ENCODE measurements at regions not wholly inside any gene's neighbourhood (a gene's known extent, or its start where the extent isn't known, plus 50 kb on each side); places are given as distances from the start of the nearest gene placed in this dataset.

DNA sequence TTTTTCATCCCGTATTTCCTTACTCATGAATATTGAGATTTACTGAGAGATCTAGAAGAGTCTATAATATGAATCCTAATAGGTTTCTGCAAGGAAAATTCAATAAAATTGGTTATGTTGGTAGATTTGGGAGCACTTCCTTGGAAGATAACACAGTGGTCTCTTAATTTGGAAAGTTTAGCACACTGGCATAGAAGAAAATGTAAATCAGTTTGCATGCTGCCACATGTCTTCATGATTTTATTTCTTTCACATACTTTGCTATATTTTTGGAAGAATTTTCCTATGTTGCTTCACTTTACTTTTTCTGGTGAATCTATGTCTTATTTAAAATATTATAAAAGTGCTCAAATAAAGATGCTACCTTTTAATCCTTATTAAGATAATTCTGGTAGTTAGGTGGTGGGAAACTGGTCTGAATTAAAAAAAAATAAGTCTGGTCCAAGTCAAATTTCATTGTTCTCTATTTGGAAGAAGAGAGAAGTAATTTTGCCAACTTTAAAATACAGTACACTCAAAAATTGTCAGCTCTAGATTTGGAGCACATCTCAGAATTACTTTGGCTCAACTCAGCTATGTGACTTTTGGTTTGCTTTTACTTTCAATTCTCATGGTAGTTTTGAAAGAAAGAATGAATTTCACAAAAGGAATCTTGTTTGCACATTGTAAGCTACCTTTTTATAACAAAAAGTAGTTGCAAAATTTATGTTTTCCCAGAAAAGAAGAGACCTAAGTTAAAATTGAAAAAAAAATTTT is 197.3 kb downstream of the CENPW start:
- TF ChIP-seq CTCF (IDR thresholded peaks at IDR 0.05; ENCODE audit: low read depth, low read length) = no peak
- TF ChIP-seq, protein P1, sequence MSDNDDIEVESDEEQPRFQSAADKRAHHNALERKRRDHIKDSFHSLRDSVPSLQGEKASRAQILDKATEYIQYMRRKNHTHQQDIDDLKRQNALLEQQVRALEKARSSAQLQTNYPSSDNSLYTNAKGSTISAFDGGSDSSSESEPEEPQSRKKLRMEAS (IDR thresholded peaks at IDR 0.05; ENCODE audit: low read depth, low read length) = no peak

Data from NB4 (cell line).